Kidney epithelial cell (primary cell): ENCODE measurements at regions not wholly inside any gene's neighbourhood (a gene's known extent, or its start where the extent isn't known, plus 50 kb on each side); places are given as distances from the start of the nearest gene placed in this dataset.
"Not testable (repeated sequence)": the region's sequence is repeated elsewhere in the genome, so short reads cannot be mapped to it uniquely, and the experiment has no call there.

Experiments
- DNase-seq: peaks from one replicate; pipeline ENCODE4 v3.0.0-alpha.2; 2010; ENCODE audit warnings: low read depth
- H3K27me3 ChIP-seq: 2 replicates; pipeline ENCODE4 v1.6.0; 2011; ENCODE audit warnings: low read length; ENCODE audit not compliant: control insufficient read depth, insufficient read depth
- H3K36me3 ChIP-seq: 2 replicates; pipeline ENCODE4 v1.5.1; 2011; ENCODE audit warnings: low read length; ENCODE audit not compliant: control insufficient read depth, insufficient read depth
- H3K4me3 ChIP-seq: 2 replicates; pipeline ENCODE4 v1.5.1; 2011; ENCODE audit warnings: low read depth, mild to moderate bottlenecking, control low read depth, low read length
- TF ChIP-seq, protein P1 (sequence below): IDR thresholded peaks from 2 replicates; pipeline ENCODE4 v1.5.1; 2011; ENCODE audit warnings: mild to moderate bottlenecking, moderate library complexity, low read length, control low read depth, inconsistent platforms; ENCODE audit not compliant: insufficient read depth, poor library complexity, severe bottlenecking

DNA sequence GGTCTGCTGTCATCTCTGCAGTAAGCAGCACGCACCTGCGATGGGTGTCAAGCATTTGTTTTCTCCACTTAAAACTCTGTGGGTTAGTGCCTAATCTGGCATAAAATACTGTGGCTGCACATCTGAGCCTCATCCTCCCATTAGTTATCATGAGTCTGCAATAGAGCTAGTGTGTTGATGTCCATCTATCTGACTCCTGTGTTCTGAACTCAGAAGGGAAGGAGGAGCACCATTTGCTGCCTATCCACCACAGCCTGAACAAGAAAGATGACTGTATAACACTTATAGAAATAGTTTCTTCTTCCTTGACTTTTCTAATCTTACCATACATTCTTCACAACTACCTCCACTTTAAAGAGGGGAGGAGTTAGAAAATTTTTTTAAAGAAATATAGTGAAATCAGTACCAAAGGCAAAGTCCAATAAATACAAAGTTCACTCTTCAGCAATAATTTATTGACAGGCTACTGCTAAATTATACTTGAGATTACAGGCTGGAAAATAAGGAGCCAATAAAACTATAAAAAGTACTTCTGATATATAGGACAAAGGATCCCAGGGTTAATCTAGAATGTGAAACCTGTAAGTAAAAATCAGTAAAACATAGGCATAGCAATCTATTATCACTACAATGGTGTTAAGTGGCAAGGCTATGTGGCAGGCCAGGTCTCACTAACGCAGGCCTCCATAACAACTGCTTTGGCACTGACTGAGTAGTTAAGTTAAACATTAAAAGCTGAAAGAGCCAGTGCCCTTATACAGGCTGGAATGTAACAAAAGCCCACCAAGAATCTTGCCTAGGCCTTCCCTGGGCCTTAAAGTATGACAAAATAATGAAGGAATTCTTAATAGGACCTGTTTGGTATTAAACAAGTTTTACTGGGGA is 70.2 kb downstream of the LGALS9C start:
- not testable (repeated sequence) for H3K4me3 ChIP-seq, H3K27me3 ChIP-seq, DNase-seq, H3K36me3 ChIP-seq

DNA sequence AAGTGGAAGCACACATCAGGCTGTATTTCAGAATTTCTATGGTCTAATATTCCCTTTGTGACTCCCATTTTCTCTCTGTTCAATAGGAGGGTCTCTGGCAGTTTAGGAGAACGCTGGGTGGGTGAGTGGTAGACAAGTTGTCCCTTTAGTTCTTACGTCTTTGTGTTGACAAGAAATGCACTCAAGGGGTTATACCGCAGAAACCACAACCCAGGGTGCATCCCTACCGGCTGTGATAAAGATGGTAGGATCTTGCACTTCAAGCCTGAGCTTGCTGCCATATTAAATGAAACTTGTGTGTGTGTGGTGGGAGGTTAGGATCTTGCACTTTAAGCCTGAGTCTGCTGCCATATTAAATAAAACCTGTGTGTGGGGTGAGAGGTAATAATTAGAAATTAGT is 80.5 kb downstream of the LGALS9C start:
- not testable (repeated sequence) for H3K4me3 ChIP-seq, H3K36me3 ChIP-seq, H3K27me3 ChIP-seq, DNase-seq

DNA sequence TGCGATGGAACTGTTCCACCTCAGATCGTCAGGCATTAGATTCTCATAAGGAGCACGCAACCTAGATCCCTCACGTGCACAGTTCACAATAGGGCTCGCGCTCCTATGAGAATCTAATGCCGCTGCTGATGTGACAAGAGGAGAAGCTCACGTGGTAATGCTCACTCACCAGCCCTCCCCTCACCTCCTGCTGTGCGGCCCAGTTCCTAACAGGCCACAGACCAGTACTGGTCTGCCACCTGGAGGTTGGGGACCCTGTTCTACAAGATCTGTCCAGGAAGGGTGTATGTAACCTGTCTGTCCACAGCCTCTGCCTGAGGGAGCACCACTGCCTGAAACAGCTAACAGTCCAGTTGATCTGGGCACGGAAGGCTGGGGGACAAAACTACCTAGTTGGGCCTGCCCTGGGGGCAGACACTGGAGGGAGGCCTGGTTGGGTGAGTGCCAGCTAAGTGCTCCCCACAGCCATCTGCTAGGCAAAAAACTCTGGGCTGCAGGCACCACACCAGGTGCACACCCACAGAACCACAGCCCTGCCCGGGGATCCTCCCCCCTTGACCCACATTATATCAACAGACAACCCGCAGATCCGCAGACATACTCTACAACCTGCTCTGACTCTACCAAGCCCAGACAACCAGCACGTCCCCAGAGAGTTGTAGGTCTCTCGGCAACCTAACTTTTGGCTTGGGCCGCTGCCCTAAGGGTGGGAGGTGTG is 80.7 kb downstream of the TBC1D28 start:
- not testable (repeated sequence) for H3K36me3 ChIP-seq, H3K27me3 ChIP-seq, H3K4me3 ChIP-seq, DNase-seq

DNA sequence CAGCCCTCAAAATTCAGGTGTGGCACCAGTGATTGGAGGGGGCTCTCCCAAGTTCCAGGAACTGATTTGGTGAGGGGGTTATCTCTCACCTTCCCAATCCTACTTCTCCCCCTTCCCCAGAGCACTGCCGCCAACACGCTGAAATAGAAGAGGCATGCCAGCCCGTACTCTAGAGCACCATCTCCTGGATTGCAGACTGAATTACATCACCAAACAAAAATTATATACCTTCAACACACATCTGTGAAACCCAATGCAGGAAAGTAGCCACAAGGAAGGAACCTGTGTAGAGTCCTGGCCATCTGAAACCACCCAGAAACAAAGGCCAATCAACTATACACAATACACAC is 80.1 kb downstream of the TBC1D28 start:
- H3K4me3 ChIP-seq, DNase-seq, H3K36me3 ChIP-seq, H3K27me3 ChIP-seq: not testable (repeated sequence)
- TF ChIP-seq, protein P1, sequence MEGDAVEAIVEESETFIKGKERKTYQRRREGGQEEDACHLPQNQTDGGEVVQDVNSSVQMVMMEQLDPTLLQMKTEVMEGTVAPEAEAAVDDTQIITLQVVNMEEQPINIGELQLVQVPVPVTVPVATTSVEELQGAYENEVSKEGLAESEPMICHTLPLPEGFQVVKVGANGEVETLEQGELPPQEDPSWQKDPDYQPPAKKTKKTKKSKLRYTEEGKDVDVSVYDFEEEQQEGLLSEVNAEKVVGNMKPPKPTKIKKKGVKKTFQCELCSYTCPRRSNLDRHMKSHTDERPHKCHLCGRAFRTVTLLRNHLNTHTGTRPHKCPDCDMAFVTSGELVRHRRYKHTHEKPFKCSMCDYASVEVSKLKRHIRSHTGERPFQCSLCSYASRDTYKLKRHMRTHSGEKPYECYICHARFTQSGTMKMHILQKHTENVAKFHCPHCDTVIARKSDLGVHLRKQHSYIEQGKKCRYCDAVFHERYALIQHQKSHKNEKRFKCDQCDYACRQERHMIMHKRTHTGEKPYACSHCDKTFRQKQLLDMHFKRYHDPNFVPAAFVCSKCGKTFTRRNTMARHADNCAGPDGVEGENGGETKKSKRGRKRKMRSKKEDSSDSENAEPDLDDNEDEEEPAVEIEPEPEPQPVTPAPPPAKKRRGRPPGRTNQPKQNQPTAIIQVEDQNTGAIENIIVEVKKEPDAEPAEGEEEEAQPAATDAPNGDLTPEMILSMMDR: peak; percentile 44

DNA sequence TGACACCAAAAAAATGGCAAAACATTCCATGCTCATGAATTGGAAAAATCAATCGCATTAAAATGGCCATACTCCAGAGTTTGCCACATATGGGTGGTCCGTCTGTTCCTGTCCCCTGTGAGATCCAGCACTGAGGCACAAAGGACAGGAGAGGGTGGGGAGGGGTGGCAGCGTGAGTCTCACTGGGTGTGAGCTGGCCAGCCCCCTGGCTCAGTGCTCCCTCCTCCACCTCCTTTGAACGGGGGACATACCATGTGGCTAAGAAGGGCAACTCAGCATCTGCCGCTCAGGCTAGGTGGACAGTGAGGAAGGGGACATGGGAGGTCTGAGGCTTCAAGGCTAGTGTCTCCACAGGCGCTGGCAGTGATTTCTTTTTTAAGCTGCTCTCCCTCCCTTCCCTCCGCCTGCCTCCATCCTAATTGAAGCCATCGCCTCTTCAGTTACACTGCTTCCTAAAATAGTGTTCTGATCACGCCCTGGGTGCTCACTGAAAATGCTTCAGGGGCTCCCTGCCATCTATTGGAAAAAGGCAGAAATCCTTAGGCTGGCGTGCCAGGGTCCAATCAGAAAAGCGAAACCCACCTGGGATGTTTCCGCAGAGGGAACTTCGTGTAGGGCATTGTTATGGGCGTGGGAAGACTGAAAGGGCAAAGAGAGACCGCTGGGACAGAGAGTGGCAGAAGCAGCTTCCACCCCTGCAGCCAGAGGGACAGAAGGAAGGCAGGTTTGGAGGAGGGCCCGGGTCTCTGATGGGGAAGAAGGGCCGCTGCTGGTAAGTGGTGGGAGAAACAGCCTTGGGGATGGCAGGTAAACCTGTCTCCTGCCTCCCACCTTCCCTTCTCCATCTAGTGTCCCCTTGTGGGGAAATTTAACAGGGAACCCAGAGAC is 75.8 kb downstream of the TBC1D28 start:
- not testable (repeated sequence) for H3K4me3 ChIP-seq, H3K27me3 ChIP-seq, H3K36me3 ChIP-seq, DNase-seq

DNA sequence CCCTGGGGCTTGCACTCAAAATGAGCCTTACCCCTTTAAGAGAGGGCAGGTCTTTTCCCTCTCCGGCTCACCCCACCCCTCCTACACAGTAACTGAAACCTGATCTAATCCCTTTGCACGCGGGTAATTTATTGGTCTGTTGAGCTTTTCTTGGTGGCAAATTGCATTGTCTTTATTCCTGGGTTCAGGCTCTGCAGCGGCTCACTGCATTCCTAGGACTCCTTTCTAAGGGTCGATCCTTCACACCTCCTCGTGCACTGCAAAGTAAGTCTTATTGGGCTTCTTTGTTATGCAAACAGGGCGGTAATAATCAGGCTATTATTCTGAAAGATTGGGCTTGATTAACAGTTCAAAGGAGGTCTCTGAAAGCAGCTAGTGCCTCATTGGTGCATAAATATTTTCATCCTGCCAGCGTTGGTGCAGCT is 74.7 kb downstream of the TBC1D28 start:
- peak; percentile 7 for DNase-seq
- not testable (repeated sequence) for H3K36me3 ChIP-seq, H3K4me3 ChIP-seq, H3K27me3 ChIP-seq

DNA sequence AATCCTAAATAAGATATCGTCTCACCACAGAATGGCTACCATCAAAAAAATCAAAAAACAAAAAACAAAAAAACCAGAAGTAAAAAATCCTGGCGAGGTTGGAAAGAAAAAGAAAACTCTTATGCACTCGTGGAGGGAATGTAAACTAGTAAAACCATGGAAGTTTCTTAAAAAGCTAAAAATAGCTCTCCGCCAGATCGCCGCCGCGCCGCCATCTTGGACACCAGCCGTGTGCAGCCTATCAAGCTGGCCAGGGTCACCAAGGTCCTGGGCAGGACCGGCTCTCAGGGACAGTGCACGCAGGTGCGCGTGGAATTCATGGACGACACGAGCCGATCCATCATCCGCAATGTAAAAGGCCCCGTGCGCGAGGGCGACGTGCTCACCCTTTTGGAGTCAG is 71.7 kb downstream of the TBC1D28 start:
- not testable (repeated sequence) for H3K36me3 ChIP-seq, H3K4me3 ChIP-seq, H3K27me3 ChIP-seq, DNase-seq

DNA sequence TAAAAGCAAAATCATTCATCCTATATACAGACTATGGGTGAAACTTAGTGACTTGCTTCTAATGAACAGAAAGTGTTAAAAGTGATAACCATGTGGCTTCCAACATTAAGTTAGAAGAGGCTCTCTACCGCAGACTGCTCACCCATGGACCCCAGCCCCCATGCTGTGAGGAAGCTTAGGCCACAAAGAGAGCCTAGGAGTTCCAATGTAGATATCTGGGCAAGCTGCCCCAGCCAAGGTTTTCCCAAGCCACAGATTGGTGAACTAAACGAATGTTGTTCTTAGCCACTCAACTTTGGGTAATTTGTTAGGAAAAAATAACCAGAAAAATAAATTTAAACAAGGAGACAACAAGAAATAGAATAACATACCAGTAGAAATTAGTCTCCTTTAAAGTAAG is 70.1 kb downstream of the TBC1D28 start:
- H3K36me3 ChIP-seq, H3K27me3 ChIP-seq, H3K4me3 ChIP-seq, DNase-seq: not testable (repeated sequence)
